ENCODE measurements at regions not wholly inside any gene's neighbourhood (a gene's known extent, or its start where the extent isn't known, plus 50 kb on each side); places are given as distances from the start of the nearest gene placed in this dataset.

- TF ChIP-seq POLR2AphosphoS5 (IDR thresholded peaks at IDR 0.05; ENCODE audit: borderline replicate concordance, low read depth, low read length) (no peak), EZH2 (IDR thresholded peaks at IDR 0.05) (no peak)
Measured at GRCh38 chr1:199082778-199083389, 444.0 kb downstream of the PTPRC start.

Measured in SK-N-MC (cell line).